ENCODE measurements at regions not wholly inside any gene's neighbourhood (a gene's known extent, or its start where the extent isn't known, plus 50 kb on each side); places are given as distances from the start of the nearest gene placed in this dataset.

DNA sequence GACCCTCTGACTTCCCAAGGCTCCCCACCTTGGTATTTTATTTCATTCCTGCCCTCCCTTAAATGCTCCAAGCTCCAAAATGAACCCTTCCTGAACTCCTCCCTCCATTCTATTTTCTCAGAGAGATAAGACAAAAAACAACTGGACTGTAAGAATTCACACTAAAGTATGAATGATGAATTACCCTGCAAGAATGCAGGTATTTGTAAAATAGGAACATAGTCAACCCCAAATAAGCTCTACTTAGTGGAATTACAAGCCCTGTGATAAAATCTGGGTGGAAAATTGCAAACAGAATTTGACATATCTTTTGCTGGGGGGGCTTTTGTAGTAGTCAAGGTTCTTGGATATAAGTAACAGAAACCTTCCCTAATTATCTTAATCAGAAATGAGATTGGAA is 67.8 kb upstream of the GJA8 start:
- no peak overlapping the region for H3K4me2 ChIP-seq (ENCODE audit: low read depth, low read length, poor library complexity, severe bottlenecking)
- peaks cover 17% of the 10 kb centered on the region for H3K4me1 ChIP-seq (ENCODE audit: insufficient read depth, low read length, poor library complexity, severe bottlenecking)
- H2AFZ ChIP-seq (ENCODE audit: low read length) = peak overlapping the region; percentile 41; the same call in 1 of the 2 replicates
- no peaks in the 10 kb centered on the region for H3K9me2 ChIP-seq (replicated peaks; ENCODE audit: low read depth, low read length)
- TF ChIP-seq, protein P1, sequence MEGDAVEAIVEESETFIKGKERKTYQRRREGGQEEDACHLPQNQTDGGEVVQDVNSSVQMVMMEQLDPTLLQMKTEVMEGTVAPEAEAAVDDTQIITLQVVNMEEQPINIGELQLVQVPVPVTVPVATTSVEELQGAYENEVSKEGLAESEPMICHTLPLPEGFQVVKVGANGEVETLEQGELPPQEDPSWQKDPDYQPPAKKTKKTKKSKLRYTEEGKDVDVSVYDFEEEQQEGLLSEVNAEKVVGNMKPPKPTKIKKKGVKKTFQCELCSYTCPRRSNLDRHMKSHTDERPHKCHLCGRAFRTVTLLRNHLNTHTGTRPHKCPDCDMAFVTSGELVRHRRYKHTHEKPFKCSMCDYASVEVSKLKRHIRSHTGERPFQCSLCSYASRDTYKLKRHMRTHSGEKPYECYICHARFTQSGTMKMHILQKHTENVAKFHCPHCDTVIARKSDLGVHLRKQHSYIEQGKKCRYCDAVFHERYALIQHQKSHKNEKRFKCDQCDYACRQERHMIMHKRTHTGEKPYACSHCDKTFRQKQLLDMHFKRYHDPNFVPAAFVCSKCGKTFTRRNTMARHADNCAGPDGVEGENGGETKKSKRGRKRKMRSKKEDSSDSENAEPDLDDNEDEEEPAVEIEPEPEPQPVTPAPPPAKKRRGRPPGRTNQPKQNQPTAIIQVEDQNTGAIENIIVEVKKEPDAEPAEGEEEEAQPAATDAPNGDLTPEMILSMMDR (conservative IDR thresholded peaks at IDR 0.05; ENCODE audit: low read length) = no peak
- TF ChIP-seq EZH2phosphoT487 (IDR thresholded peaks at IDR 0.05; ENCODE audit: borderline replicate concordance) = no peak
- no peaks in the 10 kb centered on the region for H3K9me3 ChIP-seq (ENCODE audit: insufficient read depth, low read depth, low read length)
- H3F3A ChIP-seq (ENCODE audit: low read depth) = no peaks in the 10 kb centered on the region
- H4K20me1 ChIP-seq (ENCODE audit: insufficient read depth, low read length, poor library complexity, severe bottlenecking) = no peaks in the 10 kb centered on the region
- no peak overlapping the region for H3K4me3 ChIP-seq (ENCODE audit: low read length, poor library complexity, severe bottlenecking)
- no peaks in the 10 kb centered on the region for H3K27me3 ChIP-seq (ENCODE audit: insufficient read depth, low read length, poor library complexity, severe bottlenecking)
- no peaks in the 10 kb centered on the region for H3K36me3 ChIP-seq (ENCODE audit: insufficient read depth, low read length)
- H3K9ac ChIP-seq (ENCODE audit: low read depth, low read length, poor library complexity, severe bottlenecking) = no peak overlapping the region
- no peaks in the 10 kb centered on the region for H3K79me2 ChIP-seq (ENCODE audit: insufficient read depth, low read length)

DNA sequence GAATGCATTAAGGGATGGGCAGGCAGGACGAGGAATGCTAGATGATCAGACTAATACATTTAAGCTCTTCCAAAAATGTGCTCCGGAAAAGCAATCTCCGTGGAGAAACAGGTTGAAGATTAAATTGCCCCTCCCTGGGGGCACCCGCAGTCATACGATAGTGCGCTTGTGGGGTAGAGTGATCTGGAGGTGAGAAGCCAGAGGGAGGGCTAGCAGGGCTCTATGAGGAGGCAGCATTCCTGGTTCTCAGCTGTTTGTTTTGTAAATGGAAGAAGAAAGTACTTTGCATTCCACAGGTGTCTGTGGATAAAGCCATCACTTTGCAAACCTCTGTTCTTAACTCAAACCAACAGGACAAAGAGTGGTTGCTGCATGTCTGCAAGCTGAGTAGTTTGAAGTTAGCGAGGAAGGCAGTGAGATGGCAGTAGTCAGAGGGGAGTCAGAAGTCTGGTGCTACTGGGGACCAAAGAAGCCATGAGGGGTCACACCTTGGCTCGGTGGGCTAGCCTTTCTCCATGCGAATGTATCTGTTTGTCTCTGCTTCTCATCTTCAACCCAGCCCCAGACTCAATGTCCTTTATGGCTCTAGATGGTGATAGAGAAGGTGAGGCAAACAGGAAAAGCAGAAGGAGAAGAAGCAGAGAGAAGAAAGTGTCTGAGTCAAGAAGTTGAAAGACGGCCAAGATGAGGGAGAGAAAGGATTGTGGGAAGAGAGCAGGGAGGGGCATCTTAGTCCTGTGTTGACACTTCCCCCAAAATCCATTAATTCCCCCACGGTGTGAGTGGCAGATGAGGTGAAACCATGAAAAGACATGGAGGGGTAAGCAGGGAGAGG is 65.2 kb upstream of the GJA8 start:
- no peaks in the 10 kb centered on the region for H4K20me1 ChIP-seq (ENCODE audit: insufficient read depth, low read length, poor library complexity, severe bottlenecking)
- no peak for TF ChIP-seq EZH2phosphoT487 (IDR thresholded peaks at IDR 0.05; ENCODE audit: borderline replicate concordance)
- TF ChIP-seq, protein P1 (conservative IDR thresholded peaks at IDR 0.05; ENCODE audit: low read length) = no peak
- H3K4me2 ChIP-seq (ENCODE audit: low read depth, low read length, poor library complexity, severe bottlenecking) = no peak overlapping the region
- peaks cover 17% of the 10 kb centered on the region for H3K4me1 ChIP-seq (ENCODE audit: insufficient read depth, low read length, poor library complexity, severe bottlenecking)
- no peaks in the 10 kb centered on the region for H3F3A ChIP-seq (ENCODE audit: low read depth)
- no peak overlapping the region for H3K9ac ChIP-seq (ENCODE audit: low read depth, low read length, poor library complexity, severe bottlenecking)
- H3K36me3 ChIP-seq (ENCODE audit: insufficient read depth, low read length) = no peaks in the 10 kb centered on the region
- H3K9me2 ChIP-seq (replicated peaks; ENCODE audit: low read depth, low read length) = no peaks in the 10 kb centered on the region
- H2AFZ ChIP-seq (ENCODE audit: low read length) = no peak overlapping the region
- no peaks in the 10 kb centered on the region for H3K9me3 ChIP-seq (ENCODE audit: insufficient read depth, low read depth, low read length)
- H3K27me3 ChIP-seq (ENCODE audit: insufficient read depth, low read length, poor library complexity, severe bottlenecking) = no peaks in the 10 kb centered on the region
- no peak overlapping the region for H3K4me3 ChIP-seq (ENCODE audit: low read length, poor library complexity, severe bottlenecking)
- H3K79me2 ChIP-seq (ENCODE audit: insufficient read depth, low read length) = no peaks in the 10 kb centered on the region

DNA sequence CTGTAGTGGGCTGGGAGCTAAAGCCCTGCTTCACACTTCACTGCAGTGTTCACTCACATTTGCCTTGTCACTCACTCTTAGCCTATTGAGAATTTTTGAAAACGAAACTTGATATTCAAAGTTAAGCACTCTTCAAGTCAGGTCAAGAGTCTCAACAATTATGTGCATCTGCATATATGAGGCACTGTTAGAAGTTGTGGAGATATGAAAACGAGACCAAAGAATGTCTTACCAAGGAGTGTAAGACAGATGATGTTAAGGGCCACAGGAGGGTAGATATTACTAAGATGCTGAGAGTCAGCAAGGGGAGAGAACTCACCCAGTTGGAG is 64.7 kb upstream of the GJA8 start:
- Histone ChIP-seq H3K9me2 (replicated peaks; ENCODE audit: low read depth, low read length) (no peaks in the 10 kb centered on the region), H3K36me3 (ENCODE audit: insufficient read depth, low read length) (no peaks in the 10 kb centered on the region), H2AFZ (ENCODE audit: low read length) (no peak overlapping the region), H3F3A (ENCODE audit: low read depth) (no peaks in the 10 kb centered on the region), H3K79me2 (ENCODE audit: insufficient read depth, low read length) (no peaks in the 10 kb centered on the region), H3K9me3 (ENCODE audit: insufficient read depth, low read depth, low read length) (no peaks in the 10 kb centered on the region), H3K4me3 (ENCODE audit: low read length, poor library complexity, severe bottlenecking) (no peak overlapping the region), H3K4me2 (ENCODE audit: low read depth, low read length, poor library complexity, severe bottlenecking) (no peak overlapping the region), H3K9ac (ENCODE audit: low read depth, low read length, poor library complexity, severe bottlenecking) (no peak overlapping the region), H4K20me1 (ENCODE audit: insufficient read depth, low read length, poor library complexity, severe bottlenecking) (no peaks in the 10 kb centered on the region), H3K4me1 (ENCODE audit: insufficient read depth, low read length, poor library complexity, severe bottlenecking) (peaks cover 17% of the 10 kb centered on the region), H3K27me3 (ENCODE audit: insufficient read depth, low read length, poor library complexity, severe bottlenecking) (no peaks in the 10 kb centered on the region)
- no peak for TF ChIP-seq EZH2phosphoT487 (IDR thresholded peaks at IDR 0.05; ENCODE audit: borderline replicate concordance)
- TF ChIP-seq, protein P1 (conservative IDR thresholded peaks at IDR 0.05; ENCODE audit: low read length) = no peak

Data from Loucy (cell line).